GM18519 (cell line): ENCODE measurements at regions not wholly inside any gene's neighbourhood (a gene's known extent, or its start where the extent isn't known, plus 50 kb on each side); places are given as distances from the start of the nearest gene placed in this dataset.

ENCODE experiments used
- ATAC-seq: cut with Tn5 transposase; IDR thresholded peaks from one replicate; pipeline ENCODE4 v1.9.1; 2021; ENCODE audit warnings: mild to moderate bottlenecking, moderate library complexity; ENCODE audit not compliant: unreplicated experiment, low FRiP score

GRCh38 chr3:148598619-148599018 is 99.1 kb upstream of the AGTR1 start:
- no peak for ATAC-seq

GRCh38 chr3:148599481-148599880 is 98.2 kb upstream of the AGTR1 start:
- ATAC-seq = no peak

GRCh38 chr3:148600440-148600839 is 97.3 kb upstream of the AGTR1 start:
- no peak for ATAC-seq

DNA sequence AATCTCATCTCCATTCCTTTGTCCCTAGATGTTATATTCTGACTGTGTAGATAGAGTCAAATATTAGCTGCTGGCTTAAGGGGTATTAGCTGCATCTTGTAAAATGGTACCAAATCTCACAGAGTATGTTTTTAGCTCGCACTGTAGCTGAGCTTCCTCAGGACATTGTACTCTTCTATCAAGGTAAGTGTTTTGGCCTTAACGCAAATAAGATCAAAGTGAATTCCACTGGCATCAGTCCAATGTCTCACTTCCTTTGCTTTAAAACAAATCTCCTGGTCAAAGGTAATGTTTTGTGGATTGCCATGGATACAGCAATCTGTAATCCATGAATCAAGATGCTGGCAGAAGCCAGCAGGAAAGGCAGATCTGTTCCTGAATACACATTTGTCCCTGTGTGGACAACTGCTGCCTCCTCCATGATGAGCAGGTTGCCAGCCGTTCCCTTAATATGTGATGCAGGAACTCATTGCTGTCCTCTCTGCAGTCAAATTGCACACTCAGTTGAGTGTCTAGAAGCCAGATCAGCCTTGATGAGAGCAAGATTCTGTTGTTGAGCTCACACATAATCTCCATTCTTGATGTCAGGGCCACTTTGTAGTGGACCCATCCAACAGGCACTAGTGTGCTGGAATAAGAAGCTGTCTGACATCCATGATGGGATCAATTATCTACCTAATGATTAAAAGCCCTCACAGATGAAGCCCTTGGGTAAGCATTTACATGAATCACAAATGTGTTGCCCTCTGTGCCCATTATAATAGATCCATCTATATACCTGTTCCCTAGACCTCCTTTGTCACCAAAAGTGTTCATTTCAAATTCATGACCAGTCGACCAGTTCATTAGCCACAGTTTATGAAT is 96.6 kb upstream of the AGTR1 start:
- ATAC-seq = no peak

- ATAC-seq = no peak
These were observed 95.7 kb upstream of the AGTR1 start for GRCh38 chr3:148601766-148602685.

GRCh38 chr3:148604270-148605085 is 93.2 kb upstream of the AGTR1 start:
- no peak for ATAC-seq

- no peak for ATAC-seq
These were observed 92.2 kb upstream of the AGTR1 start for GRCh38 chr3:148605521-148605920.

- ATAC-seq = no peak
These were observed 90.7 kb upstream of the AGTR1 start for GRCh38 chr3:148606979-148607378.

- no peak for ATAC-seq
These were observed 90.2 kb upstream of the AGTR1 start for GRCh38 chr3:148607491-148607890.

GRCh38 chr3:148612278-148612677 is 85.4 kb upstream of the AGTR1 start:
- no peak for ATAC-seq

- ATAC-seq = no peak
These were observed 82.3 kb upstream of the AGTR1 start for GRCh38 chr3:148615382-148615781.

DNA sequence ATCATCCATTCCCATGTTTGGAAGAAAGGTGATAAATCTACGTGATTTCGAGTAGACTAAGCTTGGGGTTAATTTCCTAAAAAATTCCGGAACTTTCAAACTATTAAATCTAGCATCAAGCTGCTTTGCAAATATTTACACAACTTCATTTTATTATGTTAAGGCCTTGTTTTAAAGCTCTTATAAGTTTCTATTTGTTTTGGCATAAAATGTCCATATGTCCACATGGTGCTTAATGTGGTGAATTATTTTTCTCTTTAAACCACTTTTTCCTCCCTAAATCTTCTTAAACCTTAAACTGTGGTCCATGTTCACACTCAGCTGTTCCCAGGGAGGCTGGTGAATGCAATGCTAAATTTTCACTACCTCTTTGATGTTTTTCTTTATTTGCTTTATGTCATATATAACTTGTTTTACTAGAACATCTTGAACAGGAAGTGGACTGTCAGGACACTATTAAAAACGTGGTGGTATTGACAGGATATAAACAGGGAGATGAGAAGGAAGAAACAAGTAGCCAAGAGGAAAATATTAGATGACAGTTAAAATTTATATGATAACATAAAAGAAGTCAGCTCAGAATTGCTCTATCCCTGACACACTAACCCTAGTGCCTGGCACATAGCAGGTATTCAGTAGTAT is 72.5 kb upstream of the AGTR1 start:
- ATAC-seq = no peak

- ATAC-seq = no peak
These were observed 71.7 kb upstream of the AGTR1 start for GRCh38 chr3:148625991-148626390.

GRCh38 chr3:148629006-148629405 is 68.7 kb upstream of the AGTR1 start:
- no peak for ATAC-seq

- ATAC-seq = no peak
These were observed 66.4 kb upstream of the AGTR1 start for GRCh38 chr3:148631124-148631903.

GRCh38 chr3:148641722-148642121 is 56.0 kb upstream of the AGTR1 start:
- ATAC-seq = no peak

GRCh38 chr3:148642214-148642613 is 55.5 kb upstream of the AGTR1 start:
- no peak for ATAC-seq

DNA sequence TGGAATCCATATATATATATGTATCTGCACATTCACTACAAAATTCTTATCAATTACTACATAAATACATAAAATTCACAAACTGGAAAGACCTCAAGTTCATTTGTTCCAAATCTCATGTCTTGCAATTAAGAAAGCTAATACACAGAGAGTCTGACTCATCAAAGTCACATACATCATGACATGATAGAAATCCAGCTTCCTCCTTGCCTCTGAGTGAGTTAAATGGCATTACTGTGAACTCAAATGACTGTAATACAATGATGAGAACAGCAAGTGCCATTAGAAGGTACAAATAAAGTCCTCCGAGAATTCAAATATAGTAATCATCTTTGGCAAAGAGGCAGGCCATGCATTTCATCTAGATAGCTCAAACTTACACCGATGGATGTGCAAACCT is 55.1 kb upstream of the AGTR1 start:
- ATAC-seq = no peak

- no peak for ATAC-seq
These were observed 54.3 kb upstream of the AGTR1 start for GRCh38 chr3:148643389-148643840.
